Tibial nerve (tissue), 3 donors: ENCODE measurements at regions not wholly inside any gene's neighbourhood (a gene's known extent, or its start where the extent isn't known, plus 50 kb on each side); places are given as distances from the start of the nearest gene placed in this dataset.

Experiments
- CTCF ChIP-seq, 5 experiments: fragments of 200-600 bp in 3 of 5; fragments of 450-650 bp in 2 of 5; sonication (generic) in 3 of 5; IDR thresholded peaks; one replicate each; pipeline ENCODE4 v1.5.1; 2016 to 2019; ENCODE audit warnings: antibody characterized with exemption in 5 of 5, mild to moderate bottlenecking in 3 of 5, moderate library complexity in 2 of 5
- POLR2A ChIP-seq, 2 donors: fragments of 450-650 bp; IDR thresholded peaks; one replicate each; pipeline ENCODE4 v1.6.1; 2017; ENCODE audit warnings: antibody characterized with exemption in 2 of 2, mild to moderate bottlenecking in 2 of 2, moderate library complexity in 2 of 2

- TF ChIP-seq CTCF (IDR thresholded peaks at IDR 0.05) (no peak), POLR2A (IDR thresholded peaks at IDR 0.05) (no peak)
These were observed 108.7 kb upstream of the SHB start for GRCh38 chr9:38177680-38178079.
